Breast epithelium (tissue), 4 donors: ENCODE measurements at regions not wholly inside any gene's neighbourhood (a gene's known extent, or its start where the extent isn't known, plus 50 kb on each side); places are given as distances from the start of the nearest gene placed in this dataset.

Experiments used
- DNase-seq, 2 donors: peaks; one replicate each; pipeline ENCODE4 v3.0.0-alpha.2; 2019; ENCODE audit warnings: low spot score in 2 of 2
- H3K27ac ChIP-seq, 2 donors: fragments of 200-600 bp; sonication (generic) in 1 of 2; one replicate each; pipeline ENCODE4 v1.5.1; 2016 to 2019; ENCODE audit warnings: mild to moderate bottlenecking in 1 of 2
- H3K27me3 ChIP-seq, 2 donors: fragments of 200-600 bp; sonication (generic) in 1 of 2; one replicate each; pipeline versions ENCODE4 v1.5.1 to v1.6.0; 2017 to 2019; ENCODE audit warnings: control low read depth in 1 of 2, mild to moderate bottlenecking in 1 of 2
- H3K36me3 ChIP-seq: fragments of 200-600 bp; one replicate; pipeline ENCODE4 v1.5.1; 2019
- H3K4me1 ChIP-seq, 2 donors: fragments of 200-600 bp; sonication (generic); one replicate each; pipeline ENCODE4 v1.5.1; 2016 to 2019; ENCODE audit warnings: control low read depth in 1 of 2
- H3K4me3 ChIP-seq, 3 donors: fragments of 200-600 bp; sonication (generic); 1 replicate in 2 of 3; 2 replicates in 1 of 3; pipeline ENCODE4 v1.5.1; 2016 to 2019; ENCODE audit warnings: mild to moderate bottlenecking in 3 of 3, moderate library complexity in 2 of 3
- H3K9me3 ChIP-seq, 2 donors: fragments of 200-600 bp; sonication (generic) in 1 of 2; one replicate each; pipeline ENCODE4 v1.5.1; 2016 to 2019; ENCODE audit warnings: control low read depth in 1 of 2
- CTCF ChIP-seq, 3 donors: fragments of 450-650 bp; IDR thresholded peaks; one replicate each; pipeline ENCODE4 v1.5.1; 2016 to 2017; ENCODE audit warnings: antibody characterized with exemption in 3 of 3, mild to moderate bottlenecking in 3 of 3, moderate library complexity in 3 of 3
- POLR2A ChIP-seq: fragments of 450-650 bp; IDR thresholded peaks from one replicate; pipeline ENCODE4 v1.6.1; 2016; ENCODE audit warnings: antibody characterized with exemption, mild to moderate bottlenecking, moderate library complexity
- POLR2AphosphoS5 ChIP-seq, 3 donors: sonication (generic); formaldehyde crosslinking; IDR thresholded peaks; one replicate each; pipeline ENCODE4 v1.6.1; 2017; ENCODE audit warnings: antibody characterized with exemption in 3 of 3
- intact Hi-C: fragments of 100-400 bp; cut with DNase I; formaldehyde crosslinking; loops from one replicate; pipeline ENCODE4 v1.15.1; 2023; ENCODE audit warnings: low total_unique reads

GRCh38 chr7:12052211-12052610 lies 158.9 kb upstream of the TMEM106B start:
- H3K27me3 ChIP-seq: no peaks in the 10 kb centered on the region
- H3K4me1 ChIP-seq: no peaks in the 10 kb centered on the region
- no peak overlapping the region for H3K4me3 ChIP-seq
- peaks cover 0 to 11% of the 10 kb centered on the region in 2 donors for H3K9me3 ChIP-seq
- intact Hi-C loops: no loop called here
- H3K27ac ChIP-seq: no peak overlapping the region
- no peaks in the 10 kb centered on the region for H3K36me3 ChIP-seq
- no peak for DNase-seq
- TF ChIP-seq POLR2AphosphoS5 (IDR thresholded peaks at IDR 0.05) (no peak), POLR2A (no peak), CTCF (IDR thresholded peaks at IDR 0.05) (no peak)

GRCh38 chr7:12053561-12053960 lies 157.5 kb upstream of the TMEM106B start:
- no peak overlapping the region for H3K27ac ChIP-seq
- H3K4me3 ChIP-seq: no peak overlapping the region
- H3K9me3 ChIP-seq: peaks cover 0 to 17% of the 10 kb centered on the region in 2 donors
- no peaks in the 10 kb centered on the region for H3K27me3 ChIP-seq
- H3K36me3 ChIP-seq: no peaks in the 10 kb centered on the region
- H3K4me1 ChIP-seq: no peaks in the 10 kb centered on the region
- TF ChIP-seq POLR2A (no peak), POLR2AphosphoS5 (IDR thresholded peaks at IDR 0.05) (no peak), CTCF (IDR thresholded peaks at IDR 0.05) (no peak)
- no peak for DNase-seq
- intact Hi-C loops: no loop called here

- Histone ChIP-seq H3K9me3 (peaks cover 0 to 17% of the 10 kb centered on the region in 2 donors), H3K4me3 (no peak overlapping the region), H3K27me3 (no peaks in the 10 kb centered on the region), H3K27ac (no peak overlapping the region), H3K4me1 (no peaks in the 10 kb centered on the region), H3K36me3 (no peaks in the 10 kb centered on the region)
- intact Hi-C loops: no loop called here
- DNase-seq: no peak
- TF ChIP-seq POLR2A: no peak
- TF ChIP-seq POLR2AphosphoS5 (IDR thresholded peaks at IDR 0.05): no peak
- no peak for TF ChIP-seq CTCF (IDR thresholded peaks at IDR 0.05)
Observed at GRCh38 chr7:12054830-12055229, 156.3 kb upstream of the TMEM106B start.

- H3K27ac ChIP-seq: no peak overlapping the region
- intact Hi-C loops: no loop called here
- no peak overlapping the region for H3K4me3 ChIP-seq
- no peak for TF ChIP-seq POLR2AphosphoS5 (IDR thresholded peaks at IDR 0.05)
- H3K36me3 ChIP-seq: no peaks in the 10 kb centered on the region
- H3K9me3 ChIP-seq: peaks cover 0 to 17% of the 10 kb centered on the region in 2 donors
- H3K4me1 ChIP-seq: no peaks in the 10 kb centered on the region
- no peak for DNase-seq
- H3K27me3 ChIP-seq: no peaks in the 10 kb centered on the region
Observed at GRCh38 chr7:12056381-12056780, 154.7 kb upstream of the TMEM106B start.

GRCh38 chr7:12056977-12057376 lies 154.1 kb upstream of the TMEM106B start:
- no peak for TF ChIP-seq POLR2A
- no peak for TF ChIP-seq CTCF (IDR thresholded peaks at IDR 0.05)
- TF ChIP-seq POLR2AphosphoS5 (IDR thresholded peaks at IDR 0.05): no peak
- intact Hi-C loops: no loop called here
- no peaks in the 10 kb centered on the region for H3K36me3 ChIP-seq
- no peaks in the 10 kb centered on the region for H3K27me3 ChIP-seq
- no peak for DNase-seq
- H3K4me1 ChIP-seq: no peaks in the 10 kb centered on the region
- no peak overlapping the region for H3K4me3 ChIP-seq
- no peak overlapping the region for H3K27ac ChIP-seq
- H3K9me3 ChIP-seq: peaks cover 0 to 17% of the 10 kb centered on the region in 2 donors

GRCh38 chr7:12062062-12062461 lies 149.0 kb upstream of the TMEM106B start:
- H3K27me3 ChIP-seq: no peaks in the 10 kb centered on the region
- TF ChIP-seq POLR2AphosphoS5 (IDR thresholded peaks at IDR 0.05): no peak
- no peak for TF ChIP-seq CTCF (IDR thresholded peaks at IDR 0.05)
- no peak for TF ChIP-seq POLR2A
- no peaks in the 10 kb centered on the region for H3K4me1 ChIP-seq
- no peak for DNase-seq
- intact Hi-C loops: no loop called here
- H3K4me3 ChIP-seq: no peak overlapping the region
- H3K9me3 ChIP-seq: peaks cover 0 to 8% of the 10 kb centered on the region in 2 donors
- no peak overlapping the region for H3K27ac ChIP-seq
- no peaks in the 10 kb centered on the region for H3K36me3 ChIP-seq
